T-cell (primary cell): ENCODE measurements at regions not wholly inside any gene's neighbourhood (a gene's known extent, or its start where the extent isn't known, plus 50 kb on each side); places are given as distances from the start of the nearest gene placed in this dataset.

Experiments used
- ATAC-seq, 4 experiments: fragments of 200-7000 bp in 3 of 4; fragments of 150-1000 bp in 1 of 4; cut with Tn5 transposase; replicated peaks in 1 of 4; 1 replicate in 3 of 4; 2 replicates in 1 of 4; pipeline ENCODE4 v1.10.0; 2021; ENCODE audit warnings: moderate library complexity in 3 of 4, mild to moderate bottlenecking in 2 of 4, moderate number of reproducible peaks in 1 of 4
- CTCF ChIA-PET, 2 donors: fragments of 300-600 bp; sonication (Branson Sonifier 250); formaldehyde crosslinking; loops; one replicate each; lab custom pipeline; 2022; ENCODE audit warnings: antibody characterized with exemption in 2 of 2; lab: Charles Lee
- POLR2A ChIA-PET, 2 donors: fragments of 300-600 bp; sonication (Branson Sonifier 250); formaldehyde crosslinking; loops; one replicate each; lab custom pipeline; 2022; ENCODE audit warnings: antibody characterized with exemption in 2 of 2; lab: Charles Lee
- DNase-seq, 35 experiments: peaks; one replicate each; pipeline versions ENCODE4 v3.0.0 to v3.0.0-alpha.2; 2013 to 2023
- H3K27ac ChIP-seq: one replicate; pipeline ENCODE4 v1.5.1; 2013; ENCODE audit warnings: low read length
- H3K27me3 ChIP-seq, 2 experiments: replicated peaks in 1 of 2; 1 replicate in 1 of 2; 2 replicates in 1 of 2; pipeline versions ENCODE4 v1.6.1 to v1.7.0; 2013; ENCODE audit warnings: low read length in 1 of 2, mixed read lengths in 1 of 2; ENCODE audit not compliant: control insufficient read depth in 2 of 2, insufficient read depth in 2 of 2; ENCODE audit errors: extremely low read depth in 1 of 2
- H3K36me3 ChIP-seq, 2 donors: 1 replicate in 1 of 2; 2 replicates in 1 of 2; pipeline versions ENCODE4 v1.6.1 to v1.7.0; 2013; ENCODE audit warnings: low read length in 1 of 2; ENCODE audit not compliant: control insufficient read depth in 2 of 2, insufficient read depth in 1 of 2; ENCODE audit errors: extremely low read depth in 1 of 2
- H3K4me1 ChIP-seq, 2 experiments: 1 replicate in 1 of 2; 2 replicates in 1 of 2; pipeline versions ENCODE4 v1.6.1 to v1.7.0; 2013; ENCODE audit warnings: low read length in 2 of 2, mixed read lengths in 1 of 2; ENCODE audit not compliant: insufficient read depth in 2 of 2, control insufficient read depth in 1 of 2; ENCODE audit errors: extremely low read depth in 1 of 2
- H3K4me3 ChIP-seq, 2 donors: 1 replicate in 1 of 2; 2 replicates in 1 of 2; pipeline versions ENCODE4 v1.5.1 to v1.7.0; 2013; ENCODE audit warnings: mild to moderate bottlenecking in 2 of 2, low read length in 1 of 2, moderate library complexity in 1 of 2; ENCODE audit not compliant: control insufficient read depth in 1 of 2; ENCODE audit errors: extremely low read depth in 1 of 2
- H3K9me3 ChIP-seq: 2 replicates; pipeline ENCODE4 v1.7.0; 2013
- H3K27ac Mint-ChIP-seq, 2 donors: one replicate each; pipeline ENCODE4 v1.8.0; 2020 to 2021; ENCODE audit warnings: mild to moderate bottlenecking in 2 of 2, mixed read lengths in 2 of 2
- H3K27me3 Mint-ChIP-seq, 2 donors: one replicate each; pipeline ENCODE4 v1.8.0; 2021 to 2022; ENCODE audit warnings: mixed read lengths in 2 of 2
- H3K36me3 Mint-ChIP-seq: one replicate; pipeline ENCODE4 v1.8.0; 2021; ENCODE audit warnings: mixed read lengths
- H3K4me1 Mint-ChIP-seq, 3 donors: one replicate each; pipeline ENCODE4 v1.8.0; 2020 to 2022; ENCODE audit warnings: mixed read lengths in 3 of 3, mild to moderate bottlenecking in 1 of 3
- H3K4me3 Mint-ChIP-seq, 3 donors: one replicate each; pipeline ENCODE4 v1.8.0; 2020 to 2022; ENCODE audit warnings: mild to moderate bottlenecking in 3 of 3, mixed read lengths in 3 of 3, moderate library complexity in 3 of 3
- H3K9me3 Mint-ChIP-seq, 3 donors: one replicate each; pipeline ENCODE4 v1.8.0; 2020 to 2022; ENCODE audit warnings: mixed read lengths in 3 of 3
- WGBS: methylation state at CpG from one replicate; pipeline ENCODE4 v1.1.5; 2013; ENCODE audit warnings: missing lambda C conversion rate; ENCODE audit not compliant: insufficient coverage; 5-methylcytosine and 5-hydroxymethylcytosine counted together

DNA sequence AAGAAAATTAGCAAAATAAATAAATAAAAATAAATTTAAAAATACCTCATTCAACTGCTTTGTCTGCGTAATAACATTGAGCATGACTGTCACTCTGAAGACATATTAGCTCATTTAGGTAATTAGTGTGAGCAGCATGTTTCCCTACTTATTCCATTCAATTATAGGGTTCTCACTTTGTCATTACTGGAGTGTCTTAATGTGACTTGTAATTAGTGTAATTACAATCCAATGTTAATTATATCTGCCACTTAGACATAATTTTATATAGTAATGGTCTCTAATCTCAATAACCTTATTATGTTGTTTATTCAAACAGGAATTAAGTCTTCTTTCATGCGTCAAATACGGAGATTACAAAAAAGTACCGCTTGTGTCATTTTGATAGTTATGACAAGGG lies 893.9 kb upstream of the ACVR2A start:
- ChIA-PET POLR2A (no interaction called here), CTCF (no interaction called here)
- no CpG with 5 or more reads among the region's 4 CpGs for WGBS

DNA sequence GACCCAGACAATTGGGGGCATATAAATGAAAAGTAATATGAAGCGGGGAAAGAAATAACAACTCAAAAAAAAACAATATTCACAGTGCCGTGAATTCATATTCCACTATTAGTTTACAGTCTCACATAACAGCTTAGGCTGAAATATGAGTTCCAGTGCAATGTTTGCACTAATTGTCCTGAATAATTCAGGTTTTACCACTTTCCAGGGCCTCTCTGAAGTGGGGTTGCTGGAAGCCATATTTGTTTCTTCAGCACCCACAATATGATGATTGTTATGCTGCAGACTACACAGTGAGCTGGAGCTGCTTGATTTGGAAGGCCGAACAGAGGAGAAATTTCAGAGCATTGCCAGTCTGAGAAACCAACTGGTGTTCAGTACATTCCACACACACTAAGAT lies 894.5 kb upstream of the ACVR2A start:
- Histone ChIP-seq H3K27ac (no peak overlapping the region), H3K4me1 (no peaks in the 10 kb centered on the region), H3K4me3 (no peak overlapping the region), H3K36me3 (no peaks in the 10 kb centered on the region), H3K9me3 (no peaks in the 10 kb centered on the region), H3K27me3 (no peaks in the 10 kb centered on the region)
- ATAC-seq (no peak), DNase-seq (no peak)
- Mint-ChIP-seq H3K4me3 (no peak overlapping the region), H3K4me1 (no peaks in the 10 kb centered on the region), H3K27me3 (peaks cover 0 to 4% of the 10 kb centered on the region in 2 donors), H3K27ac (no peak overlapping the region), H3K36me3 (no peaks in the 10 kb centered on the region), H3K9me3 (peaks cover 0 to 3% (median 0%) of the 10 kb centered on the region in 3 donors)
- POLR2A ChIA-PET = no interaction called here
- no CpG with 5 or more reads among the region's 3 CpGs for WGBS
- CTCF ChIA-PET = no interaction called here

More for the DNA sequence above, 893.9 kb upstream of the ACVR2A start:
- DNase-seq (no peak), ATAC-seq (no peak)
- H3K27me3 ChIP-seq = no peaks in the 10 kb centered on the region
- Mint-ChIP-seq H3K4me3 (no peak overlapping the region), H3K27me3 (peaks cover 0 to 4% of the 10 kb centered on the region in 2 donors), H3K9me3 (no peaks in the 10 kb centered on the region), H3K36me3 (no peaks in the 10 kb centered on the region), H3K4me1 (no peaks in the 10 kb centered on the region), H3K27ac (no peak overlapping the region)
- no peaks in the 10 kb centered on the region for H3K4me1 ChIP-seq
- H3K36me3 ChIP-seq = no peaks in the 10 kb centered on the region
- no peaks in the 10 kb centered on the region for H3K9me3 ChIP-seq
- H3K4me3 ChIP-seq = no peak overlapping the region
- no peak overlapping the region for H3K27ac ChIP-seq

DNA sequence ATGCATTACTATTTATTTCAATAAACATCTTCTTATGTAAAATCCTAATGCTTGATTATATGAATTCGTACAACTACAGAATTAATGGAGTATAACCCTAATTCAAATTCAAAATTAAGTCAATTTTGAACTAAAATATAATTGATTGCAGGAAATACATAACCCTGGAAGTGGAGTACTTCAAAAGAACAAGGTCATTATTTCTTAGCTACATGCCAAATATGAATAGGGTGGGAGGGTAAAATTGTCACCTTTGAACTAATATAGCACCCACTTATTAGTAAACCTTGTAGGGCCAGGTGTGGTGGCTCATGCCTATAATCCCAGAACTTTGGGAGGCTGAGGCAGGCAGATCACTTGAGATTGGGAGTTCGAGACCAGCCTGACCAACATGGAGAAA lies 895.4 kb upstream of the ACVR2A start:
- no peak overlapping the region for H3K27ac Mint-ChIP-seq
- ChIA-PET POLR2A (interaction anchor here in 1 of 2 donors (0.6 kb wide), 1 partner anchor 96 kb away, joined by 3 read pairs; no protein-coding TSS in a partner anchor), CTCF (no interaction called here)
- no peaks in the 10 kb centered on the region for H3K4me1 ChIP-seq
- H3K4me3 Mint-ChIP-seq = no peak overlapping the region
- no peaks in the 10 kb centered on the region for H3K36me3 ChIP-seq
- WGBS = no CpG with 5 or more reads among the region's 2 CpGs
- ATAC-seq (no peak), DNase-seq (no peak)
- H3K9me3 Mint-ChIP-seq = peaks cover 0 to 3% (median 0%) of the 10 kb centered on the region in 3 donors
- H3K27ac ChIP-seq = no peak overlapping the region
- H3K27me3 Mint-ChIP-seq = peaks cover 0 to 1% of the 10 kb centered on the region in 2 donors
- no peaks in the 10 kb centered on the region for H3K27me3 ChIP-seq
- no peaks in the 10 kb centered on the region for H3K9me3 ChIP-seq
- no peaks in the 10 kb centered on the region for H3K36me3 Mint-ChIP-seq
- no peak overlapping the region for H3K4me3 ChIP-seq
- no peaks in the 10 kb centered on the region for H3K4me1 Mint-ChIP-seq

DNA sequence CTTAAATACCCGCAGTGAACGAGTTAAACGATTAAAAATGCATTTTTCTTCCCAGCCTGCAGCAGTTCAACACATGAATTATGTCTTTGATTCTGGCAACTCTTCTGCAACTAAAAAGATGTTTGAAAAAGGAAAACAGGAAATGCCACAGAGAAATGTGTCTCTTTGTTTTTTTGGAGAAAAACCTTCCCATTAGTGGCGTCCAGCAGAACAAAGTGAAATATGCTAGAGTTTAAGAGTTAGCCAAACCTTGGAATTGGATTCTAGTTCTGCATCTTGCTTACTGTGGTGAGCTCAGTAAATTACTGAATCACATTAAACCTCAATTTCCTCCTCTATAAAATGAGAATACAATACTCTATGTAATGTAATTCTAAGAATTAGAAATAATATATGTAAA lies 900.2 kb upstream of the ACVR2A start:
- Histone ChIP-seq H3K27ac (no peak overlapping the region), H3K4me1 (no peaks in the 10 kb centered on the region), H3K36me3 (no peaks in the 10 kb centered on the region), H3K9me3 (no peaks in the 10 kb centered on the region), H3K4me3 (no peak overlapping the region), H3K27me3 (no peaks in the 10 kb centered on the region)
- ChIA-PET CTCF (no interaction called here), POLR2A (no interaction called here)
- Mint-ChIP-seq H3K27me3 (peaks cover 0 to 4% of the 10 kb centered on the region in 2 donors), H3K36me3 (no peaks in the 10 kb centered on the region), H3K4me3 (no peak overlapping the region), H3K4me1 (no peaks in the 10 kb centered on the region), H3K9me3 (peaks cover 0 to 3% (median 0%) of the 10 kb centered on the region in 3 donors), H3K27ac (no peak overlapping the region)
- ATAC-seq = no peak
- 67% methylated on average over 3 of the region's 4 CpGs for whole genome bisulfite sequencing
- DNase-seq = no peak

DNA sequence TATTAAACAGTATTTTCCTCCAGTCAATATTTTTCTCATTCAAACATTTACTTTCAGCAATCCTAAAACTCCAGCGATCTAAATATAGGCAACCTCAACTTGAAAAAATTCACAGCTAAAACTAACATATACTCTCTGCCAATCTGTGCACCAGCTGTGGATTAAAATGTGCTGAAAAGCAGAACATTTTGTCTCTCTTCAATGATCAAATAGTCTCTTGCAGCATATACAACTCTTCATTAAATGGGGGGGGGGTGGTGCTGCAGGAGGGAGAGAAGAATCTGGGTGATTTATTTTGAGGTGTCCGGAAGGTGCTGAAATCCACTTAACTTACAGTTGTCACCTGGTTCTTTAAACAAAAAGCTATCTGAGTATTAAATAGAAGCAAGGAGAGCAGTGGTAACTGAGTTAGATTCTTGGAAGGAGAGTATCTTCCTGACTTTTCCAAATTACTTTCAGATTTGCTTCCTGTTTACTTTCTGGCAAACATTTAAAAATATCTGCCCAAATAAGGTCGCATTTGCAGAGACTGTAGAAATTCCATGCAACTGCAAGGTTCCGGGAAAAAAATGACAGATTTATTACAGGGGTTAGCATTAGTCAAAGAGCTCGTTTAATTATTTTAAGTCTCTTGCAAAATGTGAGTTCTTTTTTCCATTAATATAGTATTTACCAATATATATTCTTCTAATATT lies 904.7 kb upstream of the ACVR2A start:
- Histone ChIP-seq H3K9me3 (no peaks in the 10 kb centered on the region), H3K4me1 (no peaks in the 10 kb centered on the region), H3K4me3 (no peak overlapping the region), H3K27me3 (no peaks in the 10 kb centered on the region), H3K36me3 (no peaks in the 10 kb centered on the region), H3K27ac (no peak overlapping the region)
- no peaks in the 10 kb centered on the region for H3K4me1 Mint-ChIP-seq
- H3K9me3 Mint-ChIP-seq = peaks cover 0 to 4% (median 0%) of the 10 kb centered on the region in 3 donors
- CTCF ChIA-PET = no interaction called here
- H3K27ac Mint-ChIP-seq = no peak overlapping the region
- H3K36me3 Mint-ChIP-seq = no peaks in the 10 kb centered on the region
- peaks cover 0 to 8% of the 10 kb centered on the region in 2 donors for H3K27me3 Mint-ChIP-seq
- no peak for DNase-seq
- no peak overlapping the region for H3K4me3 Mint-ChIP-seq
- POLR2A ChIA-PET = no interaction called here
- no peak for ATAC-seq
- 86% methylated on average over 1 of the region's 5 CpGs for WGBS

DNA sequence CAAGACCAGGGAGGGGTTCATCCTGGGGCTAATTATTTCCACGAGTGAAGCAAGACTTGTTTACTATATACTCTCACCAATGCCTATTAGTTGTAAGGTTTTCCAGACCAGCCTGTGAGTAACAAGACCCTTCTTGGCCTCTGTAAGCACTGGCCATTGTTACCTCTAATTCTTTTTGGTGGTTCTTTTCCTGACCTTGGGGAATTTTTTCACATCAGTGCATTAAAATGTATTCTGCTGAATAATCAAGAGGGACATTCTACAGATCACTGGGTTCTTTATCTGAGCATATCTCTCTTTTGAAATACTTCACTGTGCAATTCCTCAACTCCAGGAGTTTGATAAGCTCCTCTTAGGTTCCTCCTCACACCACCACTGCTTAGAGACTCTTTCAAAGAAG lies 909.9 kb upstream of the ACVR2A start:
- Histone ChIP-seq H3K4me1 (no peaks in the 10 kb centered on the region), H3K27ac (no peak overlapping the region), H3K9me3 (no peaks in the 10 kb centered on the region), H3K4me3 (no peak overlapping the region), H3K27me3 (no peaks in the 10 kb centered on the region), H3K36me3 (no peaks in the 10 kb centered on the region)
- Mint-ChIP-seq H3K27me3 (peaks cover 0 to 8% of the 10 kb centered on the region in 2 donors), H3K4me3 (no peak overlapping the region), H3K9me3 (peaks cover 7 to 19% (median 18%) of the 10 kb centered on the region in 3 donors), H3K4me1 (no peaks in the 10 kb centered on the region), H3K27ac (no peak overlapping the region), H3K36me3 (no peaks in the 10 kb centered on the region)
- ChIA-PET POLR2A (no interaction called here), CTCF (no interaction called here)
- no CpG with 5 or more reads among the region's 1 CpG for WGBS
- DNase-seq (no peak), ATAC-seq (no peak)
